ENCODE measurements at regions not wholly inside any gene's neighbourhood (a gene's known extent, or its start where the extent isn't known, plus 50 kb on each side); places are given as distances from the start of the nearest gene placed in this dataset.

- TF ChIP-seq CTCF (IDR thresholded peaks at IDR 0.05) (no peak), POLR2A (IDR thresholded peaks at IDR 0.05) (no peak)
Observed at GRCh38 chr9:119880361-119880760, 511.1 kb upstream of the BRINP1 start.
